Activated T-helper 1 cell treated with anti-CD3 and anti-CD28 coated beads, Interleukin-2, amount 50 U/mL, for 16 hours (primary cell): ENCODE measurements at regions not wholly inside any gene's neighbourhood (a gene's known extent, or its start where the extent isn't known, plus 50 kb on each side); places are given as distances from the start of the nearest gene placed in this dataset.

Experiments used
- DNase-seq, 2 donors: peaks; one replicate each; pipeline ENCODE4 v3.0.0-alpha.2; 2020; ENCODE audit warnings: low read depth in 1 of 2, low spot score in 1 of 2

- DNase-seq = no peak
Observed at GRCh38 chr20:4601630-4602296, 84.5 kb upstream of the PRNP start.

DNA sequence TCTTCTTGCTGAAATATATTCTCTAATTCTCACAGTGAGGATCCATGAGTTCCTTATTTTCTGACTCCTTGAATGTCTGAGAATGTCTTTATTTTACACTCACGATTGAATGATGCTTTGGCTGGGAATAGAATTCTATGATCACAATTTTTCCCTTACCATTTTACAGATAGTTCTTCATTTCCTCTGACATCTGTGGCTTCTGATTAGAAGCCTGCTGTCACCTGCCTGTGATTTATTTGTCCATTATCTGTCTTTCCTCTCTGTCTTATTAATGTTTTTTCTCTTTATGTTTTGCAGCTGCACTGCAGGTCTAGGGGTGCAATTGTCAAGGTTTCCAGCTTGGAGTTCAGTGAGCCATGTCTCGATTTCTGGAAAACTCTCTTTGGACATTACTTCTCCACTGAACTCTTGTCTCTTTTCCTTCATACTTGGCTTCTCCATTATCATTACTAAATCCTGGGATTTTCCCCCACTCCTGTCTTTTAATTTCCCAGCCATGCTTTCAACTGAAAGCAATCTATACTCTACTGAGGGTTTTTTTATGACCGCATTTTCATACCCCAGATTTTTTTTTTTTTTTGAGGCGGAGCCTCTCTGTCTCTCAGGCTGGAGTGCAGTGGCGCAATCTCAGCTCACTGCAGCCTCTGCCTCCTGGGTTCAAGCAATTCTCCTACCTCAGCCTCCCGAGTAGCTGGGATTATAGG is 85.8 kb upstream of the PRNP start:
- no peak for DNase-seq

DNA sequence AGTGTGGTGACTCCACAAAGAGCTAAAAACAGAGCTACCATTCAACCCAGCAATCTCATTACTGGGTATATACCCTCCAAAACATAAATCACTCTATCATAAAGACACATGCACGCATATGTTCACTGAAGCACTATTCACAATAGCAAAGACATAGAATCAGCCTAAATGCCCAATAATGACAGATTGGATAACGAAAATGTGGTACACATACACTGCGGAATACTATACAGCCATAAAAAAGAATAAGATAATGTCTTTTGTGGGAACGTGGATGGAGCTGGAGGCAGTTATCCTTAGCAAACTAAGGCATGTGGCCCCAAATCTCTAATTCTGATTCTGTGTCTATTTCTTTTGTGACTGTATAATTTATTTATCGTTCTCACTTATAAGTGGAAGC is 89.0 kb upstream of the PRNP start:
- DNase-seq = no peak

GRCh38 chr20:4593149-4593525 is 93.1 kb upstream of the PRNP start:
- DNase-seq = no peak

GRCh38 chr20:4592316-4593148 is 93.7 kb upstream of the PRNP start:
- peak; percentile 22 to 43 for DNase-seq

GRCh38 chr20:4591975-4592315 is 94.3 kb upstream of the PRNP start:
- no peak for DNase-seq

DNA sequence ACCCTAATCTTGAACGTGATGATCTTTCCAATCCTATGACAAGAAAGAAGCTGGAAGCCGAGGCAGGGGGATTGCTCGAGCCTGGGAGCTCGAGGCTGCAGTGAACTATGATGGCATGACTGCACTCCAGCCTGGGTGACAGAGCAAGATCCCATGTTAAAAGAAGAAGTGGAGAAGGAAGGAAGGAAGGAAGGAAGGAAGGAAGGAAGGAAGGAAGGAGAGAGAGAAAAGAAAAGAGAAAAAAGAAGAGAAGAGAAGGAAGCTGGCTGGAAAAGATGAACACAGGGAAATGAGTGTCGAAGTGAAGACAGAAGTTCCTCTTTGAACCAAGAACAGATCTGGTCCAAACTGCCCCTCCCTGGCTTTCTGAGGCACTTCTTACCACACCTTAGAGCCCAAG is 100.5 kb upstream of the PRNP start:
- no peak for DNase-seq

DNA sequence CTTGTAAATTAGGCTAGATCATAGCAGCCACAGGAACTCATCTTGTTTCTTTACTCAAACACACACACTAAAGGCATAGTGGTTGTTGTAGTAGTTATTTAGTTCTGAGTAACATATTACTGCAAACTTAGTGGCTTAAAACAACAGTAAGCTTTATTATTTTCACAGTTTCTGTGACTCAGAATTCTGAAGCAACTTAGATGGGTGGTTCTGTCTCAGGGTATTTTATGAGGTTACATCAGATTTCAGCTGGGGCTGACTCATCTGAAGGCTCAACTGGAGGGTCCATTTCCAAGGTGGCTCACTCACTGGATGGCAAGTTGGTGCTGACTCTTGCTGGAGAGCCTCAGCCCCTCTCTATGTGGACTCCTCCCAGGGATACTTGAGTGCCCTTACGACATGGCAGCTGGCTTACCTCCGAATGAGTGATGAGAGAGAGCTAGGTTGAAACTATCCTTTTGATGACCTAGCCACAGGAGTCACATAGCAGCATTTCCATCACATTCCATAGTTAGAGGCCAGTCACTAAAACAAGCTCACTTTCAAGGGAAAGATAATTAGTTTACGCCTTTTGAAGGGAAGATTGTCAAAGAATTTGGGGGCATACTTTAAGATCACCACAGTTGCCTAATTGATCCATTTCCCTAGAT is 101.0 kb upstream of the PRNP start:
- no peak for DNase-seq

DNA sequence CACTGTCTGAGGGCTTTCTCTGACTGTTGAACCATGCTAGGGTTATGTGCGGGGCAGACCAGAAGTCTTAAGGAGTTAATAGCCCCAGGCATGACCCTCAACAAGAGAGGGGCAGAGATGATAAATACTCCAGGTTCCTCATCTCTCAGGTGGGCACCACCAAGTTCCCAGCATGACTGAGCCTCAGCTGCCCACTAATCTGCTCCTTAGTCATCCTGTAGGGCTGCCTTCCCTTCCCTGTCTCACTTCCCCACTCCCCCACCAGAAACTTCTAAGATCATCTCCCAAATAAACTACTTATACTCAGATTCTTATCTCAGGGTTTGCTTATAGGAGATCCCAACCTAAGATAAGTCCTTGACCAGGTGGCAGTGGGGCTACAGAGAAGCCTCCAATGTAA is 101.7 kb upstream of the PRNP start:
- no peak for DNase-seq

- no peak for DNase-seq
Observed at GRCh38 chr20:4581838-4582237, 104.4 kb upstream of the PRNP start.

DNA sequence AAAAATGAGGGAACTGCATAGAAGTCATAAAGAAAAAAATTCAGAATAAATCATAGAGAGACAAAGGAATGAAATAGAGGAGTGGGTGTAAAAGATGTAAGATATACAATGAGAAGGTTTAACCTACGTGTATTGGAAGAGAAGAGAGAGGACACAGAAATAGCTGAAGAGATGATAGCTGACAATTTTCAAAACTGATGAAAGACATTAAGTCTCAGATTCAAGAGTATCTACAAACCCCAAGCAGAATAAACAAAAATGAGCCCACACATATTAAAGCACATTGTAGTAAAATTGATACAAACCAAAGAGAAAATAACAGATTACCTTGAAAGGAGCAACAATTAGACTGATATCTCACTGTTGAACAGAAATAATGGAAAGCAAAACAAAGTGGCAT is 107.9 kb upstream of the PRNP start:
- DNase-seq = no peak

- DNase-seq = no peak
Observed at GRCh38 chr20:4574356-4574690, 111.9 kb upstream of the PRNP start.

DNA sequence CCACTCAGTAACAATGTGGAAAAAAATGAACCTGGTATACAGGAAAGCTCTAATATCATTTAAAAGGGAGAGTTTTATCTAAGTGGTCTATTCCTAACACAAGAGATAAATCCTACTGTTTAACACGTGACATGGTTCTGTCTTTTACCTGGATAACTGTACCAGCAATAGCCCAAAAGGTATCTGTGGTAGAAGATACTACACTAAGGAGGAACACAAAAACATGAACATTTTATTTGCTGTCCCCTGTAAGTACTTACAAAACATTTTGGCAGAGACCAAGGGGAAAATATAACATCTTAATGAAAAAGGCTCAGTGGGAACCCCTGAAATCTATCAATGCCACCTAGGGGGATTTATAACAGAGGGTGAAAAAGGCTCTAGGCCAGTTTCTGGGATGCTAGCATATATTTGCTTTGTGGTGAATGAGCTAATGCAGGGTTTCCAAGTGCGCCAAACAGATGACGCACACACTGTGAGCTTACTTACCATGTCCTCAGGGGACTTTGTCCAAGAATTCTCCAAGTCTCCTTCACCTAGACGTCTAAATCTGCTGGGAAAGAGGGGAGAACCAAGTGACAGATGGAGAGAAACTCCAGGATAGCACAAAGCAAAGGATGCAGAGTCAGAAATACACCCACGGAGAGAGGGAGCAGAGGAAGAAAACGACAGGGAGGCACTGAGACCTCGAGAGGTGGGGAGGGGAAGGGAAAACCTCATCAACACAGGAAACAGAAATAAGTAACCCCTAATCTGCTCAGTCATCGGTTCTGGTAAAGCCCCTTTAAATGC is 112.5 kb upstream of the PRNP start:
- DNase-seq = no peak

DNA sequence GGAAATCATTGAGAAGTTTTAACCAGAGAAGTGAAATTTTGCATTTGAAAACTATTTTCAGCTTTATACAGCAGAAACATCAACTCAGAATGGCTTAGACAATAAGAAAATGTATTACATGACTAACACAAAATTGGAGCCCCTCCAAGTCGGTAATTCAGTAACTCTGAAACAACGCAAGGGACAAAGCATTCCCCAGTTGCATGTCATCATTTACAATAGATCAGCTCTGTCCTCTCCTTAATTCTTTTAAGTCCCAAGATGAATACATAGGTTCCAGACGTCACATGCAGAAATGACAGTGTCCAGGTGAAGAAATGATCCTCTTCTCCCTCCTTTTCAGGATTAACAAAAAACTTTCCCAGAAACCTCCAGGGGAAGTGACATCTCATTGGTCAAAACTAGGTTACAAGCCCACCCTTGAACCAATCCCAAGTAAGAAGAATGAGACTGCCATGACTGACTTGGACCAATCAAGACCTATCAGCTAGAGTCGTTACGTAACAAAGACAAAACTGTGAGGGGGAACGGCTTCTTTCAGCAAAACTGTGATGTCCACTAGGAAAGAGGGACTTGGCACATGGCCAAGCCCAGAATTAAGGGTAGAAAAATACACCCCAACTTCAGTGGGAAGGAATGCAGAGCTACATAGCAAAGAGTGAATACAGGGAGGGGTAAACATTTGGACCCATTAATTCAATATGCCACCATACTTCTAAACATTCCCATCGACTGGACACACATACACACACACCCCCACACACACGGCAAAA is 114.3 kb upstream of the PRNP start:
- no peak for DNase-seq

GRCh38 chr20:4569865-4570264 is 116.4 kb upstream of the PRNP start:
- no peak for DNase-seq

DNA sequence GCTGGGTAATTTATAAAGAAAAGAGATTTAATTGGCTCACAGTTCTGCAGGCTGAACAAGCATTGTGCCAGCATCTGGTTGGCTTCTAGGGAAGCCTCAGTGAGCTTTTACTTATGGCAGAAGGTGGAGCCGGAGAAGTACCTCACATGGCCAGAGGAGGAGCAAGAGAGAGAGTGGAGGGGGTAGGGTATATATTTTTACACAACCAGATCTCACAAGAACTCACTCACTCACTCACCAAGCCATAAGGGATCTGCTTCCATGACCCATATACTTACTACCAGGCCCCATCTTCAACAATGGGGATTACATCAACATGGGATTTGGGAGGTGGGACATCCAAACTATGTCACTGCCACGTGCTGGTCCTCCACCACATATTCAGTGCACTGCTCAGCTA is 117.2 kb upstream of the PRNP start:
- DNase-seq = no peak

DNA sequence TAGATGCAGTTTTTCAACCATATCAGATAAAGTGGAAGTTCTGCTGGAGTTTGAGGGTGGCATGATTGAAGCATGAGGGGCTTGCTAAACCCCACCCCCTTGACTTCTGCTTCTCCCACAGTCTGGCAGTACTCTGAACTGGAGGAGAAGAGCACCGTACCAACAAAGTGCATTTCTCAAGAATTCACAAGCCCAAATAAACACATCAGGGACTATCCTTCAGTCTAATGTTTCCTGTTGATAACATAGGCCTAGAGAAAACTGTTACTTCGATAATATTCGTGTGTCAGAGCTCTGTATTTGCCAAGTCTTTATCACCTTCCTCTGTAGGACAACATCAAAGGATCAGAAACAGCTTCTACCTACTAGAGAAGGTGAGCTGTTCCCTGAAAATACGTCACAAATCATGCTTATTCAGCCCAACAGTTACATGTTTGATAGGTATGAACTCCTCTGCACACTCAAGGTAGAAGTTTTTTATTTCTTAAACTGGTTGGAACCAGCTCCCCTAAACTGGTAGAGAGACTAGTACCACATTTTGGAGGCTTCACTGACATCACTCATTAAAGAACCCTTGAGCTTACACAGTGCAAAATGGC is 117.8 kb upstream of the PRNP start:
- DNase-seq = no peak

- no peak for DNase-seq
Observed at GRCh38 chr20:4567170-4567569, 119.1 kb upstream of the PRNP start.

DNA sequence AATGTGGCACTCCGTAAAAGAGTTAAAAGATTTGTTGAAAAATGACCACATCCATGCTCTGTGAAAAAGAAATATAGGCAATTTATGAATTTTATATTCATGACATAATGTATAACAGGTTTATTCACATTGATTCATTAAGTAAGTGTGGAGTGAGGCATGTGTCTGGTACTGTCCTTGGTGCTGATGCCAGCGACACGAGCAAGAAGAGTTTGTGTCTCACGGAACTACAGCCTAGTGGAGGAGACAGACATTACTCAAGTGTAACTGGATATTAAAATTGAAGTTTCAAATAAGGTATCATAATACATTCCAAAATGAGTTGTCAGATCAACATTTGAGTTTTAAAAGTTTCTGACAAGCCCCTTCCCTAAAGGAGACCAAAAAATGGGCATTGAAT is 122.7 kb upstream of the PRNP start:
- no peak for DNase-seq

DNA sequence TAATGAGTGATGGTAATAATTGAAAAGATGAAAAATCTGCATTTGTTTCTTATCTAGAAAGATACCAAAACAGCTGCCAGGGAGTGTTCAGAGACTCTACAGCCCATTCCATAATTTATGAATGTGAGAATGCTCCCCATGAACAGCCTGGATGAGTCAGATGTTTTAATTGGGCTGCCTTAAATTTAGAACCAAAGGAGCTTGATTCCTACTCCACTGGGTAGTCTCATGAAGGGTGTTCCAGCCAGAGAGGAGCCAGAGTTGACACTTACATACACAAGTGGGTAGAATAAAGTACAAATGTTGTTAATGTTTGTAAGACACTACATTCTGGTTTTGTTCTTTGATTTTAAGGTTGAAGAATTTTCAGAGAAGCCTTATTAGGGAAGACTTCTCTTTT is 123.2 kb upstream of the PRNP start:
- DNase-seq = no peak
